T-helper 17 cell (primary cell): ENCODE measurements at regions not wholly inside any gene's neighbourhood (a gene's known extent, or its start where the extent isn't known, plus 50 kb on each side); places are given as distances from the start of the nearest gene placed in this dataset.
A peak's percentile ranks its signal among the peaks of the same experiment; 100 is the strongest.
"Not testable (repeated sequence)": the region's sequence is repeated elsewhere in the genome, so short reads cannot be mapped to it uniquely, and the experiment has no call there.

Source experiments
- ATAC-seq: fragments of 150-1000 bp; cut with Tn5 transposase; 2 replicates; pipeline ENCODE4 v1.10.0; 2021; ENCODE audit warnings: mild to moderate bottlenecking, moderate library complexity
- DNase-seq, 3 donors: peaks; one replicate each; pipeline versions ENCODE4 v3.0.0 to v3.0.0-alpha.2; 2020 to 2021
- H3K9me3 ChIP-seq: one replicate; pipeline ENCODE4 v1.7.0; 2013; ENCODE audit warnings: low read length, mild to moderate bottlenecking; ENCODE audit not compliant: control insufficient read depth, poor library complexity, severe bottlenecking
- H3K27ac Mint-ChIP-seq: one replicate; pipeline ENCODE4 v1.8.0; 2022; ENCODE audit warnings: mild to moderate bottlenecking, moderate library complexity, mixed read lengths
- H3K27me3 Mint-ChIP-seq: one replicate; pipeline ENCODE4 v1.8.0; 2022; ENCODE audit warnings: mixed read lengths
- H3K36me3 Mint-ChIP-seq: one replicate; pipeline ENCODE4 v1.8.0; 2022; ENCODE audit warnings: low read depth, mixed read lengths
- H3K4me1 Mint-ChIP-seq: one replicate; pipeline ENCODE4 v1.8.0; 2022; ENCODE audit warnings: mild to moderate bottlenecking, mixed read lengths
- H3K4me3 Mint-ChIP-seq: one replicate; pipeline ENCODE4 v1.8.0; 2022; ENCODE audit warnings: mild to moderate bottlenecking, moderate library complexity, mixed read lengths

- ATAC-seq (no peak), DNase-seq (no peak)
- H3K36me3 Mint-ChIP-seq, result no peaks in the 10 kb centered on the region
- H3K4me3 Mint-ChIP-seq, result no peak overlapping the region
- no peaks in the 10 kb centered on the region for H3K27me3 Mint-ChIP-seq
- peak overlapping the region; percentile 93 for H3K27ac Mint-ChIP-seq
- H3K4me1 Mint-ChIP-seq, result peaks cover 18% of the 10 kb centered on the region
- H3K9me3 ChIP-seq, result no peaks in the 10 kb centered on the region
These were observed 142.0 kb downstream of the MRPL39 start for GRCh38 chr21:25465263-25465662.

- peak overlapping the region; percentile 93 for H3K27ac Mint-ChIP-seq
- DNase-seq, result no peak
- H3K27me3 Mint-ChIP-seq, result no peaks in the 10 kb centered on the region
- ATAC-seq, result peak; percentile 93
- H3K4me3 Mint-ChIP-seq, result peak overlapping the region; percentile 36
- no peaks in the 10 kb centered on the region for H3K36me3 Mint-ChIP-seq
- H3K4me1 Mint-ChIP-seq, result peaks cover 21% of the 10 kb centered on the region
- H3K9me3 ChIP-seq, result no peaks in the 10 kb centered on the region
These were observed 143.0 kb downstream of the MRPL39 start for GRCh38 chr21:25464275-25464674.

- H3K36me3 Mint-ChIP-seq, result no peaks in the 10 kb centered on the region
- peak overlapping the region; percentile 93 for H3K27ac Mint-ChIP-seq
- no peak overlapping the region for H3K4me3 Mint-ChIP-seq
- no peaks in the 10 kb centered on the region for H3K9me3 ChIP-seq
- H3K27me3 Mint-ChIP-seq, result no peaks in the 10 kb centered on the region
- H3K4me1 Mint-ChIP-seq, result peaks cover 26% of the 10 kb centered on the region
- no peak for DNase-seq
- ATAC-seq, result no peak
These were observed 144.7 kb downstream of the MRPL39 start for GRCh38 chr21:25462517-25462971.

DNA sequence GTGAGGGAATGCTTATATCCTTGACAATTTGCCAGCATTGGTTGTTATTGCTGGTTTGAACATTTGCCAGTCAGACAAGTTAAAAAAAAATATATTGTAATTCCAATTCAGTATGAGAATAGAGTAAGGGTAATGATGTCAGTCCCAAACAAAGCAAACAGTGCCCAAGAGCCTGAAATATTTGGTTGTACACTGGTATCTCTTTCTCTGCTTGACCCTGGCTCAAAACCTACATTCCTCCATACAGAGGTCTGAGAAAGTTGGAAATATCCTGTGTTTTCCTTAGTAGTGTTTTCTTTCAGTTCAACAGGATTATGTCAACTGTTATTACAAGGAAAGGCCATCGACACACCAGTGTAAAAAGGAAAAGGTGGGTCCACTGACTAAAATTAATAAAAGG lies 145.6 kb downstream of the MRPL39 start:
- Mint-ChIP-seq H3K27me3 (no peaks in the 10 kb centered on the region), H3K27ac (no peak overlapping the region), H3K4me3 (no peak overlapping the region), H3K36me3 (no peaks in the 10 kb centered on the region), H3K4me1 (peaks cover 32% of the 10 kb centered on the region)
- H3K9me3 ChIP-seq, result no peaks in the 10 kb centered on the region
- DNase-seq (no peak), ATAC-seq (no peak)

- ATAC-seq (no peak), DNase-seq (no peak)
- Mint-ChIP-seq H3K36me3 (no peaks in the 10 kb centered on the region), H3K4me3 (no peak overlapping the region), H3K27me3 (no peaks in the 10 kb centered on the region), H3K4me1 (peaks cover 26% of the 10 kb centered on the region), H3K27ac (peak overlapping the region; percentile 14)
- no peaks in the 10 kb centered on the region for H3K9me3 ChIP-seq
These were observed 147.3 kb downstream of the MRPL39 start for GRCh38 chr21:25459993-25460392.

DNA sequence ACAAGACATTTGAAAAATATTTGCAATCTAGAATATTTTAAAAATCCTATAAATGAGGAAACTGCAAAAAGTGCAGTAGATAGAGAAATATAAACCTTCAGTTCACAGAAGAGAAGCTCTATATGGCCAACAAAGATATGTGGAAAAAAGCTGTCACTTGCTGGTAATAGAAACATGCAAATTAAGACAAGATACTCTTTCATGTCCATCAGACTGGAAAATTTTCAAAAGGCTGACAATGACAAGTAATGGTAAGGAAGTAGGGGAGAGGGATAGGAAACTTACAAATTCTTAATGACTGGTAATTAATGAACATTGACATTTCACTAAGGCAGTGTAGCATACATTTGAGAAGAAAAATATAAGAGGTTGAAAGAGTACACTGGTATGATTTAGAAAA lies 147.9 kb downstream of the MRPL39 start:
- no peaks in the 10 kb centered on the region for H3K27me3 Mint-ChIP-seq
- no peak overlapping the region for H3K4me3 Mint-ChIP-seq
- H3K27ac Mint-ChIP-seq, result peak overlapping the region; percentile 14
- ATAC-seq, result no peak
- no peaks in the 10 kb centered on the region for H3K9me3 ChIP-seq
- peaks cover 23% of the 10 kb centered on the region for H3K4me1 Mint-ChIP-seq
- no peaks in the 10 kb centered on the region for H3K36me3 Mint-ChIP-seq
- DNase-seq, result no peak

DNA sequence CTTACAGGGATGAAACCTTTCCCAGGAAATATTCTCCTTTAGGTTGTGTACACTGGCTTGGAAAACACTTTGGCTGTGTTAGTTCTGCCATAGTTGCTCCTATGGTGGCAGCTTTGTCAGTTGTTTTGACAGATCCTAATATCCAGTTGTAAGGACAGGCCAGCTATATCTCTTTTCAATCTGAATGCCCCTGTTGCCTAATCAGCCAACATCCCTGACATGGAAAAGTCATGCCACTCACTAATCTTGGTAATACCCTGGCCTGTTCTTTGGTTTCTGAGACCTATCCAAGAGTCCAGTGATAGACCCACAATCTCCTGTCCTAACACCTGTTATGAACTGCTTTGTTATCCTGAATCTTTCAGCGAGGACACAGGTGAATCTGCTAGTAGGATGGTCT lies 148.8 kb downstream of the MRPL39 start:
- no peak for DNase-seq
- H3K36me3 Mint-ChIP-seq, result no peaks in the 10 kb centered on the region
- peak overlapping the region; percentile 14 for H3K27ac Mint-ChIP-seq
- H3K4me3 Mint-ChIP-seq, result no peak overlapping the region
- H3K4me1 Mint-ChIP-seq, result peaks cover 17% of the 10 kb centered on the region
- ATAC-seq, result no peak
- H3K27me3 Mint-ChIP-seq, result no peaks in the 10 kb centered on the region
- H3K9me3 ChIP-seq, result no peaks in the 10 kb centered on the region

GRCh38 chr21:25457946-25458345 lies 149.3 kb downstream of the MRPL39 start:
- no peak for DNase-seq
- Mint-ChIP-seq H3K4me1 (peaks cover 19% of the 10 kb centered on the region), H3K36me3 (no peaks in the 10 kb centered on the region), H3K4me3 (no peak overlapping the region), H3K27ac (peak overlapping the region; percentile 92), H3K27me3 (no peaks in the 10 kb centered on the region)
- ATAC-seq, result no peak
- H3K9me3 ChIP-seq, result no peaks in the 10 kb centered on the region

DNA sequence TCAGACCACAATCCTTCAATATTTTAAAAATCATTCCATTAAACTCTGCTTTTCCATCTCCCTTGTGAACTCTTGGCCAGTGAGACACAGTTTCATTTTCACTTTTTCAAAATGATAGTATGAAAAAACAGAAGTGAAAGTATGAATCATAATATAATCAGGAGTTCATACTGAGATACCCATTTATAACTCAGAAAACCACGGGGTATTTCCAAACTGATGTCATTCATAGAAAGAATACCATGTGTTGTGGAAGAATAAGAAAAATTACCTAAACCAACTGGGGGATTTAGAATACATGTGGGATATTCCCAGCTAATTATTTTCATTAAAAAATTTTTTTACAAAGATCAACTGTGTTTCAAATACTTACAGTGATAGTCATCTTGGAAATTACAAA lies 149.9 kb downstream of the MRPL39 start:
- no peaks in the 10 kb centered on the region for H3K9me3 ChIP-seq
- DNase-seq, result no peak
- no peaks in the 10 kb centered on the region for H3K36me3 Mint-ChIP-seq

GRCh38 chr21:25456672-25457071 lies 150.6 kb downstream of the MRPL39 start:
- Mint-ChIP-seq H3K36me3 (no peaks in the 10 kb centered on the region), H3K27me3 (no peaks in the 10 kb centered on the region), H3K4me3 (peak overlapping the region; percentile 72), H3K27ac (peak overlapping the region; percentile 92), H3K4me1 (peaks cover 16% of the 10 kb centered on the region)
- ATAC-seq, result peak; percentile 63
- H3K9me3 ChIP-seq, result no peaks in the 10 kb centered on the region
- no peak for DNase-seq

More for the DNA sequence above, 149.9 kb downstream of the MRPL39 start:
- ATAC-seq, result peak; percentile 92
- no peaks in the 10 kb centered on the region for H3K27me3 Mint-ChIP-seq
- H3K27ac Mint-ChIP-seq, result peak overlapping the region; percentile 92
- H3K4me3 Mint-ChIP-seq, result peak overlapping the region; percentile 83
- peaks cover 16% of the 10 kb centered on the region for H3K4me1 Mint-ChIP-seq

DNA sequence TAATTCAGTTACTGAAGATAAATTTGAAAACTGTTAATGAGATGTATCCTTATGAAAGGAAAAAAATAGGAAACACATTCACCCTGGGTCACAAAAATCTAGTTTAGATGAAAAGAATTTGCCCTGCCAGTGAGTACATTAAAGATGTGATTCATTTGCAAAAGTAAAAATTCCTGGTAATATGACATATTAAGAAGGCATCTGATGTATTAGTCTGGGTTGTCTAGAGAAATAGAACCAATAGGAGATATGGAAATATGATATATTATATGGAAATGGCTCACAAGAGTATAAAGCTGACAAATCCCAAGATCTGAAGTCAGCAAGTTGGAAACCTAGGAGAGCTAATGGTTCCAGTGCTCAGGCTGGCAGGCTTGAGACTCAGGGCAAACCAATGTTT lies 153.8 kb downstream of the MRPL39 start:
- Mint-ChIP-seq H3K27me3 (no peaks in the 10 kb centered on the region), H3K4me1 (peaks cover 10% of the 10 kb centered on the region), H3K27ac (no peak overlapping the region), H3K4me3 (no peak overlapping the region), H3K36me3 (no peaks in the 10 kb centered on the region)
- DNase-seq (no peak), ATAC-seq (no peak)
- no peaks in the 10 kb centered on the region for H3K9me3 ChIP-seq

GRCh38 chr21:25449950-25450349 lies 157.3 kb downstream of the MRPL39 start:
- Mint-ChIP-seq H3K27me3 (no peaks in the 10 kb centered on the region), H3K4me3 (no peak overlapping the region), H3K36me3 (no peaks in the 10 kb centered on the region), H3K27ac (no peak overlapping the region), H3K4me1 (peaks cover 2% of the 10 kb centered on the region)
- DNase-seq (no peak), ATAC-seq (no peak)
- no peaks in the 10 kb centered on the region for H3K9me3 ChIP-seq

DNA sequence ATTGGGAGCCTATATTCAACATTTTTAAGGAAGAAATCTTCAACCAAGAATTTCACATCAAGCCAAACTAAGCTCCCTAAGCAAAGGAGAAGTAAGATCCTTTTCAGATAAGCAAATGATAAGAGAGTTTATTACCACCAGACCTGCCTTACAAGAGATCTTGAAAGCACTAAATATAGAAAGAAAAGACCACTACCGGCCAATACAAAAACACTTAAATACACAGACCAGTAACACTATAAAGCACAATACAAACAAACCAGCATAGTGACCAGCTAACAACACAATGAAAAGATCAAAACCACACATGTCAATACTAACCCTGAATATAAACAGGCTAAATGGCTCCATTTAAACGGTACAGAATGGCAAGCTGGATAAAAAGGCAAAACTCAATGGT lies 165.4 kb downstream of the MRPL39 start:
- H3K4me1 Mint-ChIP-seq, result no peaks in the 10 kb centered on the region
- no peaks in the 10 kb centered on the region for H3K9me3 ChIP-seq
- ATAC-seq, result no peak
- DNase-seq, result no peak
- no peak overlapping the region for H3K4me3 Mint-ChIP-seq
- H3K36me3 Mint-ChIP-seq, result no peaks in the 10 kb centered on the region
- no peaks in the 10 kb centered on the region for H3K27me3 Mint-ChIP-seq
- no peak overlapping the region for H3K27ac Mint-ChIP-seq

DNA sequence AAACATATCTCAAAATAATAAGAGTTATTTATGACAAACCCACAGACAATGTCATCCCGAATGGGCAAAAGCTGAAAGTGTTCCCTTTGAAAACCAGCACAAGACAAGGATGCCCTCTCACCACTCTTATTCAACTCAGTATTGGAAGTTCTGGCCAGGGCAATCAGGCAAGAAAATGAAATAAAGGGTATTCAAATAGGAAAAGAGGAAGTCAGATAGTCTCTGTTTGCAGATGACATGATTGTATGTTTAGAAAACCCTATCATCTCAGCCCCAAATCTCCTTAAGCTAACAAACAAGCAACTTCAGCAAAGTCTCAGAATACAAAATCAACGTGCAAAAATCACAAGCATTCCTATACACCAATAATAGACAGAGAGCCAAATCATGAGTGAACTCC lies 169.8 kb downstream of the MRPL39 start:
- not testable (repeated sequence) for H3K27ac Mint-ChIP-seq

More for the DNA sequence above, 169.8 kb downstream of the MRPL39 start:
- not testable (repeated sequence) for ATAC-seq, H3K4me1 Mint-ChIP-seq, H3K9me3 ChIP-seq, H3K36me3 Mint-ChIP-seq, H3K4me3 Mint-ChIP-seq, H3K27me3 Mint-ChIP-seq, DNase-seq
